Astrocyte (in vitro differentiated cells and primary cell): ENCODE measurements at regions not wholly inside any gene's neighbourhood (a gene's known extent, or its start where the extent isn't known, plus 50 kb on each side); places are given as distances from the start of the nearest gene placed in this dataset.

Experiments
- CTCF ChIP-seq: IDR thresholded peaks from 2 replicates; pipeline ENCODE4 v1.5.1; 2011; ENCODE audit warnings: low read depth, mild to moderate bottlenecking, inconsistent platforms, low read length, moderate library complexity; ENCODE audit not compliant: insufficient read depth
- EZH2 ChIP-seq: IDR thresholded peaks from 2 replicates; pipeline ENCODE4 v1.6.1; 2012; ENCODE audit warnings: mild to moderate bottlenecking, low read length, inconsistent platforms; ENCODE audit not compliant: insufficient read depth

- TF ChIP-seq EZH2 (no peak), CTCF (no peak)
Measured at GRCh38 chr5:72653586-72653985, 146.4 kb upstream of the ZNF366 start.
